Right ventricle myocardium superior (tissue), 1 donor: ENCODE measurements at regions not wholly inside any gene's neighbourhood (a gene's known extent, or its start where the extent isn't known, plus 50 kb on each side); places are given as distances from the start of the nearest gene placed in this dataset.
"Not testable (repeated sequence)": the region's sequence is repeated elsewhere in the genome, so short reads cannot be mapped to it uniquely, and the experiment has no call there.

Source experiments
- ATAC-seq: fragments of 200-7000 bp; cut with Tn5 transposase; one replicate; pipeline ENCODE4 v1.9.1; 2020; ENCODE audit warnings: mild to moderate bottlenecking; ENCODE audit not compliant: poor library complexity
- DNase-seq: peaks from one replicate; pipeline ENCODE4 v3.0.0-alpha.2; 2020
- intact Hi-C: fragments of 100-400 bp; cut with DNase I; formaldehyde crosslinking; loops from one replicate; pipeline ENCODE4 v1.11.2; 2022
- donor health status: DM: no; HTN: yes; CAD: no; lungs with severe emphysema.

DNA sequence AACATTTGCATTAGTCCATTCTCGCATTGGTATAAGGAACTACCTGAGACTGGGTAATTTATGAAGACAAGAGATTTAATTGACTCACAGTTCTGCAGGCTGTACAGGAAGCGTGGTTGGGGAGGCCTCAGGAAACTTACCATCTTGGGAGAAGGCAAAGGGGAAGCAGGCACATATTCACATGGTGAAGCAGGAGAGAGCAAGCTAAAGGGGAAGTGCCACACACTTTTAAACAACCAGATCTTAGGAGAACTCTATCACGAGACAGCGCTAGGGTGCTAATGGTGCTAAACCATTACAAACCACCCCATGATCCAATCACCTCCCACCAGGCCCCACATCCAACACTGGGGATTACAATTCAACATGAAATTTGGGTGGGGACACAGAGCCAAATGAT lies 201.7 kb upstream of the MGAT5 start:
- no peak for ATAC-seq
- no peak for DNase-seq
- intact Hi-C loops, result no loop called here

DNA sequence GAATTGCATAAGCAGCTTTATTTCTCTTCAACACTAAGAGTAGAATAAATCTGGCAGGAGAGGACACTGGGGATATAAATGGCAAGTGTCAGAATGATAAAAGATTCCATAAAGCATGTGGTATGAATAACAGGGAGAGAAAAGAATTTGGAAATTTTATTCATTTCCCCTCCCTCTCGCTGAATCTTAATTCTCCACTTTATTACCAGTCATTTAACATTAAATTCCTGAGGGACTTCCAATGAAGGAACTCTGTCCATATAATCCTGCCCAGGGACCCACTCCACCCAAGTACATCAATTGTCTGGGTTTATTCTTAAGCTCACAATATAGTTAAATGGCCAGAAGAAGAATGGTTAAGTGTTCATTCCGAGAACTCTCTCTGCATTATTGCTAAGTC lies 197.7 kb upstream of the MGAT5 start:
- ATAC-seq (no peak), DNase-seq (no peak)
- intact Hi-C loops, result no loop called here

DNA sequence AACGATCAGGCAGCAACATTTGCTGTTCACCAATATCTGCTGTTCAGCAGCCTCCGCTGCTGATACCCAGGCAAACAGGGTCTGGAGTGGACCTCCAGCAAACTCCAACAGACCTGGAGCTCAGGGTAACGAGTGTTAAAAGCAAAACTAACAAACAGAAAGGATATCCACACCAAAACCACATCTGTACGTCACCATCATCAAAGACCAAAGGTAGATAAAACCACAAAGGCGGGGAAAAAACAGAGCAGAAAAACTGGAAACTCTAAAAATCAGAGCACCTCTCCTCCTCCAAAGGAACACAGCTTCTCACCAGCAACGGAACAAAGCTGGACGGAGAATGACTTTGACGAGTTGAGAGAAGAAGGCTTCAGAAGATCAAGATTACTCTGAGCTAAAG lies 192.8 kb upstream of the MGAT5 start:
- ATAC-seq, DNase-seq, intact Hi-C loops: not testable (repeated sequence)

DNA sequence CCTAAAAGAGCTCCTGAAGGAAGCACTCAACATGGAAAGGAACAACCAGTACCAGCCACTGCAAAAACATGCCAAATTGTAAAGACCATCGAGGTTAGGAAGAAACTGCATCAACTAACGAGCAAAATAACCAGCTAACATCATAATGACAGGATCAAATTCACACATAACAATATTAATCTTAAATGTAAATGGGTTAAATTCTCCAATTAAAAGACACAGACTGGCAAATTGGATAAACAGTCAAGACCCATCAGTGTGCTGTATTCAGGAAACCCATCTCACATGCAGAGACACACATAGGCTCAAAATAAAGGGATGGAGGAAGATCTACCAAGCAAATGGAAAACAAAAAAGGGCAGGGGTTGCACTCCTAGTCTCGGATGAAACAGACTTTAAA lies 191.6 kb upstream of the MGAT5 start:
- DNase-seq, intact Hi-C loops, ATAC-seq: not testable (repeated sequence)

DNA sequence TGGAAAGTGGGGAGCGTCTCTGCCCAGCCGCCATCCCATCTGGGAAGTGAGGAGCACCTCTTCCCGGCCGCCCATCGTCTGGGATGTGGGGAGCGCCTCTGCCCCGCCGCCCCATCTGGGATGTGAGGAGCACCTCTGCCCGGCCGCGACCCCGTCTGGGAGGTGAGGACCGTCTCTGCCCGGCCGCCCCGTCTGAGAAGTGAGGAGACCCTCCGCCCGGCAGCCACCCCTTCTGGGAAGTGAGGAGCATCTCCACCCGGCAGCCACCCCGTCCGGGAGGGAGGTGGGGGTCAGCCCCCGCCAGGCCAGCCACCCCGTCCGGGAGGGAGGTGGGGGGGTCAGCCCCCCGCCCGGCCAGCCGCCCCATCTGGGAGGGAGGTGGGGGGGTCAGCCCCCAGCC lies 190.0 kb upstream of the MGAT5 start:
- DNase-seq, intact Hi-C loops: not testable (repeated sequence)

DNA sequence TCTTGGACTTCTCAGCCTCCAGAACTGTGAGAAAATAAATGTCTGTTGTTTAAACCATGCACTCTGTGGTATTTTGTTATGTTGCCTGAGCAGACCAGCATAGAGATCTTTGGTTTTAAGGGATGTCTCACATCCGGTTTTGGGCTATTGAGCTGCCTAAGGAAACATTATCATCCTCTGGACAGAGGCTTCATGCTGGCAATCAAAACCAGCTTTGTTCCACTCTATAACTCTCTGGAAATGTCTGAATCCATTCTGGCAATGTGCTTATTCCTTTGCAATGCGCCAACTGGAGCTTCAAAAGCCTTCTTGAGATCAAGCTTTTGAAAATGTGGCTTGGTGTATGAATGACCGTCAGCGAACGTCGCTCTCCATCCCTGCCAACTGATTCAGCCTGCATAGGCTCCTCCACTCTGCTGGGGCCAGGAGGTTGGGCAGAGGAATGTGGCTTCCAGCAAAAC lies 183.6 kb upstream of the MGAT5 start:
- intact Hi-C loops, result no loop called here
- ATAC-seq, result no peak
- no peak for DNase-seq

More for the DNA sequence above, 190.0 kb upstream of the MGAT5 start:
- ATAC-seq, result not testable (repeated sequence)

DNA sequence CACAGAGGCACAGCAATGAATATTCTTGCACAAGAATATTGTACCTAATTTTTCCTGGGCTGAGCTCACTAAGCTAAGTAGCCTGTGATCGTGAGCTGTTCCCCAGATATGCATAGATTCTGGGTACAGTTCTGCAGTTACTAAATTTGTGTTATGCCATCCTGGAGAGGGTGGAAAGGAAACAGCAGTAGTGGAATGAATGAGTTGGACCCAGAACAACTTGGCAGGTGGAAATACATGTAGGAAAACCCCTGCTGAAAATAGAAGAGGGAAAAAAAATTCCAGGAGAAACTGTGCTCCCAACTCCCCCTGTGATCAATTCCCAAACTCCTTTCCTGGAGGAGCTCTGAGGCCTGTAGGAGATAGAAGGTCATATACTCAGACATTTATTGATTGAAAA lies 181.5 kb upstream of the MGAT5 start:
- ATAC-seq, result no peak
- intact Hi-C loops, result no loop called here
- DNase-seq, result no peak

DNA sequence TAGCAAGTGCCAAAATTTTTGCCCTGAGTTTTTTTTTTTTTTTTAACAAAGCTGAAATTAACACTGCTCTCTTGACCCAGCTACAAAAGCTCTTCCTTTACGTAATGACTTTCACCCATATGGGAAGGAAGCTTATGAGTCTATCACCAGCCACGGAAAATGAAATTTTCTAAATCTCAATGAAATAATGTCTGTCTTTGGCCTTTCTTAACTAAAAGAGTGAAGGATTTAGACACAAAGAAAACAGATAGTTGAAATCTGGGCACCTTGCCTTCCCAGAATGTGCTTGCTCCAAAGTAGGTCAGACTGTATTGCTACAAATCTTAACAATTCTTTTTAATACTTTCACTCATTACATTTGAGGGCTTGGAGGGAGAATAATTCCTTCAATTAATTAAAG lies 180.8 kb upstream of the MGAT5 start:
- no peak for DNase-seq
- no peak for ATAC-seq
- intact Hi-C loops, result no loop called here

DNA sequence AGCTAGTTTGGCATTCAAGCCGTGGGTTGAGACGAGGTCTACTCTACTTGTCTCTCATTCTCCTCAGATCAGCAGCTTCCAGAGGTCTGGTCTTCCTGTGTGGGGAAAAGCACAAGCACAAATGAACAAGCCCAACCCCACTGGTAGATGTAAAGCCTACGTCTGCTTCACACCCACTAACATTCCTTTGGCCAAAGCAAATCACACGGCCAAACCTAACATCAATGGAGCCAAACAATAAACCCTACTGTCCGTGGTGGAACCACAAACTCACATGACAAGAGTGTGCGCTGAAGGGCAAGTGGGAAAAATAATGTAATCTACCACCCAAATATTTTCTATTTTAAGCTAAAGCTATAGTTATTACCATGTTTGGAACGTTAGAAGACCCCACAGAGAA lies 179.3 kb upstream of the MGAT5 start:
- DNase-seq (no peak), ATAC-seq (no peak)
- intact Hi-C loops, result no loop called here

DNA sequence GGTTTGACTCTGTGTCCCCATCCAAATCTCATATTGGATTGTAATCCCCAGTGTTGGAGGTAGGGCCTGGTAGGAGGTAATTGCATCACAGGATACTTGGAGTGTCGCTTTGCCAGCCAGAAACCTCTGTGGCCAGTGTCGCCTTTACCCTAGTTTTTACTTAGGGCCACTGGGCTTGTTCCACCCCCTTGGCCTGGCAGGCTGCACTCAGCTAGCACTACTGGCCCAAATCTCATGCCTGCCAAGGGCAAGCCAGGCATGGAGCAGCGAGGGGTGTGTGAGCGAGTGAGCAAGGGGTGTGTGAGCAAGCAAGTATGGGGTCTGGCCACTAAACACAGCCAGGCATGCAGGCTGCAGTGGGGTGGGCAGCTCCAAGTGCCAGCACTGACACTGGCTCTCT lies 178.7 kb upstream of the MGAT5 start:
- DNase-seq (no peak), ATAC-seq (peak; percentile 19)
- intact Hi-C loops, result no loop called here

DNA sequence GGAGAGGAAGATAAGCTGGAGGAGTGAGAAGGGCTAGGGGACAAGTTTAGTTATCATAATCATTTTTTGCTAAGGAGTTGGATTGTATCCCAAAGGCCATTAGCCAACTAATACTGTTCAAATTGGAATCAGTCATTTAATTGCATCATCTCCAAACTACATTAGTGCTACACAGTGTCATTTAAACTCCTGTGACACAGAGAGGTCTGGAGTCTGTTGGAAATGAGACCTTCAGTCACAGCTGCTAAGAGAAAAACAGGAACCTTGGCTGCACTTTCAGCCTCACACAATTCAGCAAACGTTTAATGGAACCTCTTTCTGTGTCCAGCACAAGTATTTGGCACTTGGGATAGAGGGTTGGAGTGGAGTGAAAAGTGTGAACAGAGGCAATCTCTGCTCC lies 175.5 kb upstream of the MGAT5 start:
- ATAC-seq, result peak; percentile 63
- intact Hi-C loops, result no loop called here
- no peak for DNase-seq

DNA sequence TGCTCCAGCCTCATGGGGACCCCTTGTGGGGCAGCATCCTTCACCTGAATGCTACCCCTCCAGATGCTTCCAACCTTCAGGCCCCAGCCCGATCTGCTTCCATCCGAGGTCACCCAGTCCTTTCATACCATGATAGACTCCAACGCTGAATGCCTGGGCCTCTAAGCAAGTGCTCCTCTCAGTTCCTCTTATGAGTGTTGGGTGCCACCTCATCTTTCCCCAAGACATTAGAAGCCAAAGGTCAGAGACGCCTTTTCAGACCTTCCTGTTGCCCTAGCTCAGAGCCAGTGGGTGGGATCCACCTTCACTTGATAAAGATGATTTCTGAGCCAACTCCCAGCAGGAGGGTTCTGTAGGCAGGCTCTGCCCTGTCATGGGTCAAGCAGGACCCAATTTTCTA lies 174.5 kb upstream of the MGAT5 start:
- ATAC-seq, result no peak
- intact Hi-C loops, result no loop called here
- no peak for DNase-seq

DNA sequence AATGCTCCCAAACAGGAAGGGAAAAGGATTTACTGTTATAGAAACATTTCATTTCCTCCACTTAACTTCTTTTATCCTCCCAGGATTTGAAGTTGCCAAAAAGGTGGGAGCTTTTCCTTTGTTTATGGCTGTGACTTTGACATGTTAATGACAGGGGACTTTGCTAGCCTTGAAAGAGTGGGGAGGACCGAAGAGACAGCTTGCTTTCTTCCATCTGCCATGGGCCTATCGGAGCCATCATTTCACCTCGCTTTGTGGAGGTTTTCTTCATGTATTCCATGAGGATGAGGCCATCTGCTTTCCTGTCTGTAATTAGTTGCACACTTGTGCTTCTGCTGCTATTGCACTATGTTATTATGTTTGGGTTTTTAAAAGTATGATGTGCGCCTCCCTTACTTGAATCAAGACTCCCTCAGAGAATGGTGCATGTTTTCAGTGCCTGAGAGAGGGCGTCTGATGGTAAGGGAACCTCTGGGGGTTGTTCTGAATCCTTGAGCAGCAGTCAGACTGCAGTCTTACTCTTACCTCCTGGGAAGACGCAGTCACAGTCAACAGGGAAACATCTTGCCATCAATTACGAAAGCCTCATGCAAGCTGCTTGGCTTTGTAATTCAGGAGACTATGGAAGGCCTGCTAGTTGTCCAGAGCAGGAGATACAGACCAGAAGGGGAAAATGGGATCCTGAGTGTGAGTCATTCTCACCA lies 173.3 kb upstream of the MGAT5 start:
- intact Hi-C loops, result no loop called here
- ATAC-seq (peak; percentile 64), DNase-seq (no peak)

DNA sequence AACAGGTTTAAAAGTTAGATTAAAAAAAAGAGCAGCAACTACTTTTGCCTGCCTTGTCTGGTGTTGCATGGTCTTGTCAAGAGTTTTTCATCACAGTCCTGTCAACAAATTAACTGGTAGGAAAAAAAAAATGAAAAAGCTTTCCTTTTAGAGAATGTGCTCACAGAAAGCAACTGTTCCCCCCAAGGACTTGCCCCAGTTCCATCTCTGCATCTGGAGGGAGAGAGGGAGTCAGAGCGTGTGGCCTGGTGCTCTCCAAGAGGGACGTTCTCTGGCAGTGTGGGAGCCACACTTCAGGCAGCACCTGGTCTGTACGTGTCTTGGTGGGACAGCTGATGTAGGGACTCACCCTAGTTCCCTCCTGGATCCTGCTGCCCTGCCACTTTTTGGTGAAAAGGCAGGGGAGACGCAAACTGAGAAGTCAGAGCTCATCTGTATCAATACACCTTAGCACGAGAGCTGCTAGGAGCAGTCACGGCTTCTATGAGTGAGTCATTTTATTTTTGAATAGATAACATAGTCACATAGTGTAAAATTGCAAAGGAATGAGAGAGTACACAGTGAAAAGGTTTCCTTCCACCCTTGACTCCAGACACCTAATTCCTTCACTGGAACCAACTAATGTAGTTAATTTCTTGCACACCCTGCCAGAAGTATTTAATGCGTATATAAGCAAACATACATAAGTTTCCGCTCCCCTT lies 172.5 kb upstream of the MGAT5 start:
- ATAC-seq, result peak; percentile 56
- intact Hi-C loops, result no loop called here
- DNase-seq, result no peak

DNA sequence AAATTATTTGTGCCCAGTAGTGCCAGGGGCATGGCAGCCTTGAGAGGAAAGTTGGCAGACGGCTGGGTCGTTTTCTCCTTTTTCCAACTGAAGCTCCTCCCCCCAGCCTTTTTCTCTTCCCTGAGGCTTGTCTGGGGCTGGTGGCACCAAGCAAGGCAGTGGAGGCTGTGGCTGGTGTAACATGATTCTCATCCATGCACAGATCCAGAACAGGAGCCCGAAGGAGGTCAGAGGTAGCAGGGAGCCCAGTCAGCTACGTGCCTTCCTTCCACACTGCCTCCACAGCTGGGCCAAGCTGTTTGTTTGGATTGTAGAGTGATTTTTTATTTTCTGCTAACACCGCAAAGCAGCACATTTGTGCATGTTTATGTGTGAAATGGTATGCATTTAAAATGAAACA lies 170.3 kb upstream of the MGAT5 start:
- no peak for ATAC-seq
- intact Hi-C loops, result no loop called here
- no peak for DNase-seq

DNA sequence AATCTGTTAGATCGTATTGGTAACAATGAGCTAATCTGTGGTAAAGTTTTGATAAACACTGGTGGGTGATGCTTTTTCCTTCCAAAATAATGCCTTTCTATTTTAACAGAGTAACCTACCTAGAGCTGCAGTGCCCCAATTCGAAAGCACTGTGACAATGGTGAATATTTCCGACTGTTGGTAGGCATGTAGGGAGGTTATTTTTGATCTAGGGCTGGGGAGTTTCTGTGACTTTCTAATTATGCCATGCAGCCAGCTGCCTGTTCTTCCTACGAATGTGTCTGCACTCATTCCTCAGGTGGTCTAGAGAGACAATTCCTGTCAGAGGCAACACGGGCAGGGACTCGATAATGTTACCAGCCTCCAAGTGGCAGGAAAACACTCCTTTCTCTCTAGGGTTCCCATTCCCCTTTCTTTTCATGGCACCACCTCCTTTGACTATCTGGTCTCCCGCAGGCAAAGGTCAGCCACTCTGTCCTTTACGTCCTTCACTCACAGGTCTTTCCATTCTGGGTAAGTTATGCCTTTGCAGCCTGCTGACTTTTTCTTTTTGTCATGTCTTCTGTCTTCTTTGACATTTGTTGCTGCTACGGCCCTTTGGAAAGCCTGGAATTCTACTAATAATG lies 167.2 kb upstream of the MGAT5 start:
- intact Hi-C loops, result no loop called here
- no peak for DNase-seq
- ATAC-seq, result peak; percentile 51

DNA sequence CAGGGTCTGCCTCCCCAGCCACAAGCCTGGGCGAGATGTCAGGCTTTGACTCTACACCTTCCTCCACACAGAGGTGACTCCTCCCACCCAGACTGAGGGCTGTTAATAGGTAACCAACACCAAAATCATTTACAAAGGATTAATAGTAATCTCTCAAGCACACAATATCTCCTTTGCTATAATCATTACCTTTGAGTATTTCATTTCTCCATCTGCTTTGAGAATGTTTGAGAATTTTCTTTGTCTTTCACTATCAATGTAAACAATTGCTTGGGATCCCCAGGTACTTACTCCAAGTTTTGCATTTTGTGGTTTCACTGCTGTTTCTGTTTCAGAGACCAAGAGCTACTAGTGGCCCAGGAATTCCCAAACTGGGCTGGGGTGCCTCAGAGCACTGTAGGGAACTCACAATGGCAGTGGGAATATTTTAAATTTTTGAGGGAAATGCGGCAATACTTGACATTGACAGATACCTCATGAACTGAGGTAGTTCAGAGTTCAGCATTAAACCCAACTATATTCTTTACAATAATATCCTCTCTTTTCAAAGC lies 166.4 kb upstream of the MGAT5 start:
- DNase-seq (no peak), ATAC-seq (no peak)
- intact Hi-C loops, result no loop called here

DNA sequence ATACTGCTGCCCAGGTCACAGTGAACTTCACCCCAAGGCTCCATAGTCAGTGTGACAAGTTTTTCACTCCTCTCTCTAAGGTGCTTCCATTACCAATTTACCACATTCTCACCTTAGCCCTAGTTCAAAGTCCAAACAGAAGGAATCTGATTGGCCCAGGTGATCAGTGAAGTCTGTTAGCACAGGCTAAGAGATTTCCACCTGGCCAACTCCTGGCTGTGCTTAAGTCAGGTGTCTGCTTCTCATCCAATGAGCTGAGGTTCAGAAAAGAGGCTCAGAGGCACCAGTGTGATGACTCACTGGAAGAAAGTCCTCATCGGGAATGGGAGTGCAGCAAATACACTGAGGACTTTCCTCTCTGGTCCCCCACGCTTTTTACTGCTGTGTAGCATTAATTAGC lies 164.4 kb upstream of the MGAT5 start:
- no peak for ATAC-seq
- no peak for DNase-seq
- intact Hi-C loops, result no loop called here

DNA sequence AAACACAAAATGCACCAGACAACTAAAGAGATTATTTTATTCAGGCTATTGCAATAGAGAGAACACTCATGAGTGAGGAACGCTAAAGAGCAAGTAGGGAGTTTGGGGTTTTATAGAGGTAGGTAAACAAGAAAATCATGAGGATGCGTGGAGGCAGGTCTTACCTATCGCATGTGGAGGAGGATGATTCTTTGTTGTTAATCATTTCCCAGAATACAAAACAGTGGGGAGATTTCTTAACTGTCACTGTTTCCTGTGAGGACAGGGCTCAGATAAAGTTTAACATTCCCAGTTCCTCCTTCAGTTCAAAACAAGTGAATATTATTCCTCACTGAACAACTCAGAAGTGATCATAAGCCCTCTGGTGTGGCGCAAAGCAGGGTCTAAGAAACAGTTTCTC lies 156.1 kb upstream of the MGAT5 start:
- DNase-seq (no peak), ATAC-seq (no peak)
- intact Hi-C loops, result loop anchor here (10.0 kb wide), 1 partner anchor 203 kb away; no protein-coding TSS in a partner anchor

DNA sequence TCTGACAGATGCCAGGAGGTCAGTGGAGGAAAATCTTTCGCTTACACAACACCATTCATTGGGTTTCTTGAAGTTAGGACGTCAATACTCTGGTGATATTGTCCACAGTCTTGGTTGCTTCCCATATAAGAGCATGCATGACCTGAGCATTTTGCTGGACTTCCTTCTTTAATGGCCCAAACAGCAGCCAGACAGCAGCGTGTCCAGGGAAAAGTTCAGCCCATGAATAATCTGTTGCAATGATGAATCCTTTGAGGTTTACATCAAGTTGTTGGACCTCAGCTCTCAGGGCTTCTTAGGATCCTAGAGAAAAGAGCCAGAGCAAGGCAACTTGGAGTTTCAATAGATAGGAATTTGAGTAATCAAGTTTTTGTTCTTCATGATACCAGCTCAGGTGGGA lies 155.6 kb upstream of the MGAT5 start:
- DNase-seq (no peak), ATAC-seq (peak; percentile 60)
- intact Hi-C loops, result loop anchor here (10.0 kb wide), 1 partner anchor 204 kb away; no protein-coding TSS in a partner anchor
